HFFc6 (cell line): ENCODE measurements at regions not wholly inside any gene's neighbourhood (a gene's known extent, or its start where the extent isn't known, plus 50 kb on each side); places are given as distances from the start of the nearest gene placed in this dataset.

Experiments used
- DNase-seq: peaks from one replicate; pipeline ENCODE4 v3.0.0-alpha.2; 2018
- H3K27ac Mint-ChIP-seq: 2 replicates; pipeline ENCODE4 v1.8.0; 2020; ENCODE audit warnings: mild to moderate bottlenecking, mixed read lengths
- H3K27me3 Mint-ChIP-seq: 2 replicates; pipeline ENCODE4 v1.8.0; 2021; ENCODE audit warnings: mild to moderate bottlenecking, moderate library complexity, mixed read lengths; ENCODE audit not compliant: insufficient read depth
- H3K36me3 Mint-ChIP-seq: 2 replicates; pipeline ENCODE4 v1.8.0; 2021; ENCODE audit warnings: low read depth, mixed read lengths
- H3K4me1 Mint-ChIP-seq: 2 replicates; pipeline ENCODE4 v1.8.0; 2020; ENCODE audit warnings: low read depth, mixed read lengths
- H3K4me3 Mint-ChIP-seq: 2 replicates; pipeline ENCODE4 v1.8.0; 2020; ENCODE audit warnings: mild to moderate bottlenecking, moderate library complexity, mixed read lengths
- H3K9me3 Mint-ChIP-seq: 2 replicates; pipeline ENCODE4 v1.8.0; 2020; ENCODE audit warnings: mild to moderate bottlenecking, mixed read lengths
- TF ChIP-seq, protein P1 (sequence below): fragments of 200-600 bp; sonication (generic); IDR thresholded peaks from 2 replicates; pipeline ENCODE4 v1.5.0; 2021; ENCODE audit warnings: antibody characterized with exemption, mild to moderate bottlenecking

DNA sequence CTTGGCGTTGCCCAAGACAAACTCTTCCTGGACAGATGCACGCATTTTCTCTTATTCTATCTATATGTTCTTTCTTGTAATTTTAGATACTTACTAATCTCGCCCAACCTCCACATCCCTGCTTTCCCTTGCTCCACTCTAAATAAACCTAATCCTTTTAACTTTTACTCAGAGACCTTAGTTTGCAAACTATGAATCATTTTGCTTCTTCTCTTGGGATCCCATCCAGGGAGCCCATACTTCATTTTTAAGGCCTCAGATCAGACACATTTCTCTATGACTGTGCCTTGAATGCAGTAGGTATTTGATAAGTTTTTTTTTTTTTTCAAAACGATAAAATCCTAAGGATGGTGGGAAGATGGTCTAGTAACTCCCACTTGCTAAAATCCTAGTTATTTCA, 353.8 kb upstream of the HAND2 start:
- Mint-ChIP-seq H3K4me1 (no peaks in the 10 kb centered on the region), H3K4me3 (no peak overlapping the region), H3K27ac (no peak overlapping the region), H3K27me3 (no peaks in the 10 kb centered on the region), H3K36me3 (no peaks in the 10 kb centered on the region), H3K9me3 (peaks cover 6% of the 10 kb centered on the region)
- TF ChIP-seq, protein P1, sequence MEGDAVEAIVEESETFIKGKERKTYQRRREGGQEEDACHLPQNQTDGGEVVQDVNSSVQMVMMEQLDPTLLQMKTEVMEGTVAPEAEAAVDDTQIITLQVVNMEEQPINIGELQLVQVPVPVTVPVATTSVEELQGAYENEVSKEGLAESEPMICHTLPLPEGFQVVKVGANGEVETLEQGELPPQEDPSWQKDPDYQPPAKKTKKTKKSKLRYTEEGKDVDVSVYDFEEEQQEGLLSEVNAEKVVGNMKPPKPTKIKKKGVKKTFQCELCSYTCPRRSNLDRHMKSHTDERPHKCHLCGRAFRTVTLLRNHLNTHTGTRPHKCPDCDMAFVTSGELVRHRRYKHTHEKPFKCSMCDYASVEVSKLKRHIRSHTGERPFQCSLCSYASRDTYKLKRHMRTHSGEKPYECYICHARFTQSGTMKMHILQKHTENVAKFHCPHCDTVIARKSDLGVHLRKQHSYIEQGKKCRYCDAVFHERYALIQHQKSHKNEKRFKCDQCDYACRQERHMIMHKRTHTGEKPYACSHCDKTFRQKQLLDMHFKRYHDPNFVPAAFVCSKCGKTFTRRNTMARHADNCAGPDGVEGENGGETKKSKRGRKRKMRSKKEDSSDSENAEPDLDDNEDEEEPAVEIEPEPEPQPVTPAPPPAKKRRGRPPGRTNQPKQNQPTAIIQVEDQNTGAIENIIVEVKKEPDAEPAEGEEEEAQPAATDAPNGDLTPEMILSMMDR = no peak
- no peak for DNase-seq

DNA sequence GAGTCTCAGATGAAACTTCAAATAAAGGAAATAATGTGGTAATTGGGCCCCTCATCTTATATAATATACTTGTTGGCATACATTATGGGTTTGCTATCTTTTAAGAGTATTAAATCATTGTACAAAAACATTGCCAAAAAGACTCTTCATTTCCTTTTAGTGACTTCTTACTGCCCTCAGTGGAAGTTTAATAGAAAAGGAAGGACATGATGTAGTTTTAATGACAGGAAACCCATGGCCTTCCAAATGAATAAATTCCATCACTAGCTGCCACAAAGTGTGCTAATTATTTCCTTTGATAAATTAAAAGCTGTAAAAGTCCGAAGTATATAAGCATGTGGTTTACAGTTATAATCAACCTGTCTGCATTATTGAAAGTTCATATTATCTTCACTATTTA, 350.9 kb upstream of the HAND2 start:
- Mint-ChIP-seq H3K27me3 (0 out of 2 replicates have a peak, but pooled peaks cover under 1% of the 10 kb centered on the region), H3K27ac (no peak overlapping the region)

DNA sequence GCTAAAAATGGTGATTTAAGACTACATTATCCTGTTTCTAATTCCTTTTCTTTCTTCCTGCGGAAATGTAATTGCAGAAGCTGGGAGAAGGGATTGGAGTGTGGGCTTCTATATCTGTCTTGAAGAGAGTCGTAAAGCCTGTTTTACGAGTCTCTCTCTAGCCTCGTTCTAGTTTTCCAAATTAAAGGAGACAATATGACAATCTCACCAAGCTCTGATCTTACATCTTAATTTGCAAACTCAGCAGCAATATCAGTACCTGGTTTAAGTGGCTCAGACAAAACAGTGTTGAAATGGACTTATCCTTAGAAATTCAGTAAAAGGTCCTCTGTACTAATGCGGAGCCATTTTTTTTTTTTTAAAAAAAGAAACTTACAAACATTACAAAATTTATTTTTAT, 349.5 kb upstream of the HAND2 start:
- Mint-ChIP-seq H3K36me3 (no peaks in the 10 kb centered on the region), H3K27ac (no peak overlapping the region), H3K27me3 (peaks cover 3% of the 10 kb centered on the region; the same call in 1 of the 2 replicates), H3K4me1 (no peaks in the 10 kb centered on the region), H3K4me3 (no peak overlapping the region), H3K9me3 (no peaks in the 10 kb centered on the region; the same call in none of the 2 replicates)
- no peak for DNase-seq
- TF ChIP-seq, protein P1 = no peak

More for the DNA sequence above, 350.9 kb upstream of the HAND2 start:
- no peak for DNase-seq
- Mint-ChIP-seq H3K4me3 (no peak overlapping the region), H3K4me1 (no peaks in the 10 kb centered on the region), H3K9me3 (no peaks in the 10 kb centered on the region; the same call in none of the 2 replicates), H3K36me3 (no peaks in the 10 kb centered on the region)
- TF ChIP-seq, protein P1 = no peak

DNA sequence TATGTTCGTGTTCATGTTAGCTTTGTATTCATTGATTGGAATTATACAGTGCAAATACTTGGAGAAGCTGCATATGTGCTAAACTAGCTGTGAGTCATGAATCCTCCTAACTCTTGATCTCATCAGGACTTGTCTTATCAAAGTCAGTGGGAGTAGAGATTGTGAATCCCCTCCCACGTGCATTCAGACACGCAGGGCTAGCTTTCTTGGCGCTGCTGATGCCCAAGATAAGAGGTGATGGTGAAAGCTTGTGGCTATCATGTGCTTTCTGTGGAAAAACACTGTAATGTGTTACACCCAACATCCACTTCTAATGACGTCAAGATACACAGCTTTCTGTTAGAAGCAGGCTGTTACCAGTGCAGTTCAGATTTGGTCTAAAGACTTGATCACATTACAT, 348.7 kb upstream of the HAND2 start:
- no peak for DNase-seq
- TF ChIP-seq, protein P1 = no peak
- H3K36me3 Mint-ChIP-seq = no peaks in the 10 kb centered on the region

DNA sequence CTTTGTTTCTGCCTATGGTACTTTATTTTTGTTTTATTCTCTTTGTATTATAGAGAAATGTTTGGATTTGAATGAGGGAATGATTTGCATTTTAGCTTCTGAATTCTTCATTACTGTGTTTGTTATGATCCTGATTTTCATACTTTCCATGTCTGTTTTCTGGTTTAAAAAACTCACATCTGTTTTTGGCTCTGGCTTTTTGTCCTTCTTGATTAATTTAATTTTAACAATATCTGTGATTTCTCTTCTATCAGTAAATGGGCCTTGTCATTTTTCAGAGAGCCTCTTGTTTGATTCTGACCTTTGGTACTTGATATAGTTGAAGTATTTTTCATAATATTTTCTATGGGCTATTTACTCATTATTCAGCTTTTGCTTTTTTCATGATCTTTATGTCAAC, 341.6 kb upstream of the HAND2 start:
- TF ChIP-seq, protein P1 = no peak
- H3K27me3 Mint-ChIP-seq = peaks cover 3% of the 10 kb centered on the region; the same call in 1 of the 2 replicates

More for the DNA sequence above, 348.7 kb upstream of the HAND2 start:
- H3K27ac Mint-ChIP-seq = no peak overlapping the region
- H3K9me3 Mint-ChIP-seq = no peaks in the 10 kb centered on the region; the same call in none of the 2 replicates
- H3K4me3 Mint-ChIP-seq = no peak overlapping the region
- no peaks in the 10 kb centered on the region for H3K4me1 Mint-ChIP-seq
- peaks cover 3% of the 10 kb centered on the region; the same call in 1 of the 2 replicates for H3K27me3 Mint-ChIP-seq

More for the DNA sequence above, 341.6 kb upstream of the HAND2 start:
- DNase-seq = no peak
- Mint-ChIP-seq H3K9me3 (peaks cover 5% of the 10 kb centered on the region), H3K36me3 (no peaks in the 10 kb centered on the region), H3K4me1 (no peaks in the 10 kb centered on the region), H3K27ac (no peak overlapping the region), H3K4me3 (no peak overlapping the region)
